GM12878 (cell line): ENCODE measurements at regions not wholly inside any gene's neighbourhood (a gene's known extent, or its start where the extent isn't known, plus 50 kb on each side); places are given as distances from the start of the nearest gene placed in this dataset.

ENCODE experiments used
- ATAC-seq: fragments of 200-7000 bp; cut with Tn5 transposase; 3 replicates; pipeline ENCODE4 v1.9.1; 2020; ENCODE audit warnings: mild to moderate bottlenecking, moderate library complexity
- BruUV-seq: library from RNA; stranded (reverse); fragments of 400-500 nt; replicated peaks from 2 replicates; lab custom pipeline; 2021; lab: Mats Ljungman, UMichigan
- CTCF ChIA-PET: fragments of 300-600 bp; sonication (Branson Sonifier 250); formaldehyde crosslinking; extraction: SDS; loops from one replicate; lab custom pipeline; 2021; ENCODE audit warnings: inconsistent platforms; lab: Yijun Ruan, JAX
- POLR2A ChIA-PET: fragments of 350-600 bp; formaldehyde crosslinking; extraction: SDS; loops from one replicate; lab custom pipeline; 2021; ENCODE audit warnings: inconsistent platforms; lab: Charles Lee
- RAD21 ChIA-PET: fragments of 300-600 bp; sonication (Branson Sonifier 250); formaldehyde crosslinking; loops from one replicate; lab custom pipeline; 2023; ENCODE audit warnings: antibody characterized with exemption; ENCODE audit not compliant: unreplicated experiment; lab: Charles Lee
- SMC1A ChIA-PET: fragments of 300-600 bp; sonication (Branson Sonifier 250); formaldehyde crosslinking; loops from one replicate; lab custom pipeline; 2023; ENCODE audit not compliant: unreplicated experiment, uncharacterized antibody; lab: Charles Lee
- DNase-seq: peaks from one replicate; pipeline ENCODE4 v3.0.0-alpha.2; 2011; ENCODE audit warnings: low read depth, low spot score
- FAIRE-seq: peaks from 3 replicates; lab custom pipeline; 2011; peaks lifted over from hg19 to GRCh38; lab: Jason Lieb, UNC
- H2AFZ ChIP-seq: 2 replicates; pipeline ENCODE4 v1.6.0; 2011; ENCODE audit warnings: low read depth, low read length, control low read depth; ENCODE audit not compliant: control insufficient read depth
- H3K27ac ChIP-seq: 2 replicates; pipeline ENCODE4 v1.5.1; 2011; ENCODE audit warnings: control low read depth; ENCODE audit not compliant: control insufficient read depth, insufficient read depth
- H3K27me3 ChIP-seq, 2 experiments: replicated peaks in 1 of 2; 2 replicates each; pipeline versions ENCODE4 v1.6.0 to v1.6.1; 2011; ENCODE audit warnings: low read length in 1 of 2; ENCODE audit not compliant: control insufficient read depth in 2 of 2, insufficient read depth in 2 of 2
- H3K36me3 ChIP-seq, 2 experiments: 2 replicates each; pipeline ENCODE4 v1.5.1; 2011; ENCODE audit warnings: low read length in 1 of 2; ENCODE audit not compliant: control insufficient read depth in 2 of 2, insufficient read depth in 2 of 2
- H3K4me1 ChIP-seq: 2 replicates; pipeline ENCODE4 v1.6.1; 2011; ENCODE audit warnings: mild to moderate bottlenecking, low read length, moderate library complexity, mixed read lengths; ENCODE audit not compliant: control insufficient read depth, insufficient read depth
- H3K4me2 ChIP-seq: 2 replicates; pipeline ENCODE4 v1.6.0; 2011; ENCODE audit warnings: control low read depth; ENCODE audit not compliant: control insufficient read depth, insufficient read depth
- H3K4me3 ChIP-seq: fragments of 200-600 bp; sonication (generic); 2 replicates; pipeline ENCODE4 v1.5.1; 2016
- H3K79me2 ChIP-seq: 2 replicates; pipeline ENCODE4 v1.6.0; 2011; ENCODE audit warnings: low read length; ENCODE audit not compliant: control insufficient read depth, insufficient read depth
- H3K9ac ChIP-seq: 2 replicates; pipeline ENCODE4 v1.8.0; 2011; ENCODE audit warnings: low read length, control low read depth, mixed read lengths; ENCODE audit not compliant: control insufficient read depth, insufficient read depth
- H3K9me3 ChIP-seq: replicated peaks from 3 replicates; pipeline ENCODE4 v1.5.1; 2011; ENCODE audit warnings: mild to moderate bottlenecking, low read length; ENCODE audit not compliant: control insufficient read depth, insufficient read depth
- H4K20me1 ChIP-seq: 2 replicates; pipeline ENCODE4 v1.6.0; 2011; ENCODE audit not compliant: control insufficient read depth, insufficient read depth
- CHD2 ChIP-seq: IDR thresholded peaks from 2 replicates; pipeline ENCODE4 v1.6.1; 2011; ENCODE audit warnings: low read depth, low read length, improper control_type of control experiment, borderline replicate concordance
- CREB1 ChIP-seq: IDR thresholded peaks from 2 replicates; pipeline ENCODE4 v1.6.1; 2012; ENCODE audit warnings: low read depth, mild to moderate bottlenecking, inconsistent platforms
- EGR1 ChIP-seq, 2 experiments: IDR thresholded peaks; 1 replicate in 1 of 2; 2 replicates in 1 of 2; pipeline ENCODE4 v1.6.1; 2011 to 2012; ENCODE audit warnings: low read depth in 2 of 2, low read length in 2 of 2, borderline replicate concordance in 1 of 2, mild to moderate bottlenecking in 1 of 2, moderate library complexity in 1 of 2
- EZH2 ChIP-seq: IDR thresholded peaks from 2 replicates; pipeline ENCODE4 v1.6.1; 2012; ENCODE audit warnings: low read depth, mild to moderate bottlenecking, control low read depth, inconsistent platforms, low read length, borderline replicate concordance; ENCODE audit not compliant: control insufficient read depth
- HDAC2 ChIP-seq: fragments of 200-600 bp; sonication (generic); IDR thresholded peaks from 2 replicates; pipeline ENCODE4 v1.6.1; 2017
- MXI1 ChIP-seq: fragments of 150-350 bp; IDR thresholded peaks from 2 replicates; pipeline ENCODE4 v1.6.1; 2011; ENCODE audit warnings: low read depth, mild to moderate bottlenecking, inconsistent platforms, low read length, improper control_type of control experiment
- POLR2AphosphoS2 ChIP-seq: IDR thresholded peaks from 2 replicates; pipeline ENCODE4 v1.6.1; 2011; ENCODE audit warnings: low read depth, mild to moderate bottlenecking, low read length, improper control_type of control experiment, moderate library complexity
- ZBED1 ChIP-seq: IDR thresholded peaks from 2 replicates; pipeline ENCODE4 v1.6.1; 2016; ENCODE audit warnings: borderline replicate concordance
- WGBS: methylation state at CpG from one replicate; pipeline ENCODE4 v1.1.6; 2016; ENCODE audit warnings: low lambda C conversion rate; ENCODE audit not compliant: insufficient replicate concordance, insufficient coverage; ENCODE audit errors: missing lambda C conversion rate; 5-methylcytosine and 5-hydroxymethylcytosine counted together
- in situ Hi-C: fragments of 300-500 bp; cut with MboI; formaldehyde crosslinking; loops from 9 replicates; pipeline ENCODE4 v1.14.3; 2018; ENCODE audit warnings: mixed read lengths
- intact Hi-C: fragments of 100-400 bp; cut with micrococcal nuclease; formaldehyde crosslinking; loops from one replicate; pipeline ENCODE4 v1.14.2; 2022; ENCODE audit not compliant: unreplicated experiment
- TF ChIP-seq, protein P1 (sequence below): fragments of 450-650 bp; IDR thresholded peaks from 2 replicates; pipeline ENCODE4 v1.6.1; 2017; ENCODE audit warnings: mild to moderate bottlenecking, low read depth, inconsistent platforms; ENCODE audit not compliant: poor library complexity, severe bottlenecking
- TF ChIP-seq, protein P2 (sequence below): IDR thresholded peaks from 2 replicates; pipeline ENCODE4 v1.6.1; 2011; ENCODE audit warnings: borderline replicate concordance, low read depth, mild to moderate bottlenecking, moderate library complexity, low read length; ENCODE audit not compliant: insufficient read depth, poor library complexity, severe bottlenecking

DNA sequence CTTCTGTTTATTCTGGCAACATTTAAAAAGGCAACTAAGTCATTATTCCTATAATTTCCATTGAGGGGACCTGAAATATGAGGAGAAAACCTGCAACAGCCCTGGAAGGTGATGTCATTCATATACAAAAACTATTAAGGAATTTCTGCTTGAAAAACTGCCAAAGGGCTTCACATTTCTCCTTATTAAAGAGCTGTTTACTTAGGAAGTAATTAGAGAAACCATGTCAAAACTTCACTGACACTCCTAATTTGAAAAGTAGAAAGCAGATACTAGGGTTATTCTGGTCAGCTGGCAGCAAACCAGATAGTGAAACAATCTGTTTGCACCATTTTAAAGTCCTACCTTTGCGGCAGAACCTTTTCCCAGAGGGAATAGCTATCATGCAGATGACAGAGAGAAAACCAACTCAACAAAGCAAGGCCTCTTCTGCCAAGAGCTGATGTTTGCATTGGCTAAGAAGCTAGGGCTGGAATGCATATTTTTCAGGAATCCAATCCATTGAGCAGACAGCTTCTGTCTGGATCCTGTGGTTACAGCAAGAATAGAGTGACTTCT lies 592.2 kb upstream of the SYT4 start:
- no peak for TF ChIP-seq EZH2
- TF ChIP-seq EGR1 (IDR thresholded peaks at IDR 0.05; ENCODE audit: borderline replicate concordance in 1 of 2, low read depth in 2 of 2, low read length in 2 of 2): no peak
- no peak for TF ChIP-seq CHD2
- TF ChIP-seq, protein P1, sequence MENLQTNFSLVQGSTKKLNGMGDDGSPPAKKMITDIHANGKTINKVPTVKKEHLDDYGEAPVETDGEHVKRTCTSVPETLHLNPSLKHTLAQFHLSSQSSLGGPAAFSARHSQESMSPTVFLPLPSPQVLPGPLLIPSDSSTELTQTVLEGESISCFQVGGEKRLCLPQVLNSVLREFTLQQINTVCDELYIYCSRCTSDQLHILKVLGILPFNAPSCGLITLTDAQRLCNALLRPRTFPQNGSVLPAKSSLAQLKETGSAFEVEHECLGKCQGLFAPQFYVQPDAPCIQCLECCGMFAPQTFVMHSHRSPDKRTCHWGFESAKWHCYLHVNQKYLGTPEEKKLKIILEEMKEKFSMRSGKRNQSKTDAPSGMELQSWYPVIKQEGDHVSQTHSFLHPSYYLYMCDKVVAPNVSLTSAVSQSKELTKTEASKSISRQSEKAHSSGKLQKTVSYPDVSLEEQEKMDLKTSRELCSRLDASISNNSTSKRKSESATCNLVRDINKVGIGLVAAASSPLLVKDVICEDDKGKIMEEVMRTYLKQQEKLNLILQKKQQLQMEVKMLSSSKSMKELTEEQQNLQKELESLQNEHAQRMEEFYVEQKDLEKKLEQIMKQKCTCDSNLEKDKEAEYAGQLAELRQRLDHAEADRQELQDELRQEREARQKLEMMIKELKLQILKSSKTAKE: no peak
- TF ChIP-seq CREB1: no peak
- TF ChIP-seq, protein P2, sequence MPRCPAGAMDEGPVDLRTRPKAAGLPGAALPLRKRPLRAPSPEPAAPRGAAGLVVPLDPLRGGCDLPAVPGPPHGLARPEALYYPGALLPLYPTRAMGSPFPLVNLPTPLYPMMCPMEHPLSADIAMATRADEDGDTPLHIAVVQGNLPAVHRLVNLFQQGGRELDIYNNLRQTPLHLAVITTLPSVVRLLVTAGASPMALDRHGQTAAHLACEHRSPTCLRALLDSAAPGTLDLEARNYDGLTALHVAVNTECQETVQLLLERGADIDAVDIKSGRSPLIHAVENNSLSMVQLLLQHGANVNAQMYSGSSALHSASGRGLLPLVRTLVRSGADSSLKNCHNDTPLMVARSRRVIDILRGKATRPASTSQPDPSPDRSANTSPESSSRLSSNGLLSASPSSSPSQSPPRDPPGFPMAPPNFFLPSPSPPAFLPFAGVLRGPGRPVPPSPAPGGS: no peak
- no peak for TF ChIP-seq MXI1
- TF ChIP-seq ZBED1: no peak
- TF ChIP-seq HDAC2: no peak
- no peak for TF ChIP-seq POLR2AphosphoS2
- TF ChIP-seq, all 136 proteins: peak for 0
- BruUV-seq: no TSS peak
- H3K4me1 ChIP-seq: no peaks in the 10 kb centered on the region
- H3K27me3 ChIP-seq: no peaks in the 10 kb centered on the region
- H4K20me1 ChIP-seq: no peaks in the 10 kb centered on the region
- in situ Hi-C loops (no loop called here), intact Hi-C loops (no loop called here)
- POLR2A ChIA-PET: no interaction called here
- RAD21 ChIA-PET: no interaction called here
- SMC1A ChIA-PET: no interaction called here
- H3K36me3 ChIP-seq: no peaks in the 10 kb centered on the region
- no peak overlapping the region for H3K9ac ChIP-seq
- CTCF ChIA-PET: no interaction called here
- no peak for ATAC-seq
- no peak for FAIRE-seq
- H3K4me2 ChIP-seq: no peak overlapping the region
- DNase-seq: no peak
- no peak overlapping the region for H3K27ac ChIP-seq
- no peaks in the 10 kb centered on the region for H3K79me2 ChIP-seq
- no peaks in the 10 kb centered on the region for H3K9me3 ChIP-seq
- no peak overlapping the region for H2AFZ ChIP-seq
- WGBS: 90% methylated on average over 1 of the region's 1 CpG
- H3K4me3 ChIP-seq: no peak overlapping the region
